DOHH2 (cell line): ENCODE measurements at regions not wholly inside any gene's neighbourhood (a gene's known extent, or its start where the extent isn't known, plus 50 kb on each side); places are given as distances from the start of the nearest gene placed in this dataset.

Experiments used
- EZH2phosphoT487 ChIP-seq: fragments of 200-600 bp; sonication (generic); IDR thresholded peaks from 2 replicates; pipeline ENCODE4 v1.6.1; 2017; ENCODE audit warnings: borderline replicate concordance, mild to moderate bottlenecking, antibody characterized with exemption, low read length, moderate library complexity, mixed read lengths
- TF ChIP-seq, protein P1 (sequence below): fragments of 200-600 bp; sonication (generic); IDR thresholded peaks from one replicate; pipeline ENCODE4 v1.5.1; 2014; ENCODE audit warnings: antibody characterized with exemption, mild to moderate bottlenecking, low read depth, low read length; ENCODE audit not compliant: poor library complexity, severe bottlenecking

DNA sequence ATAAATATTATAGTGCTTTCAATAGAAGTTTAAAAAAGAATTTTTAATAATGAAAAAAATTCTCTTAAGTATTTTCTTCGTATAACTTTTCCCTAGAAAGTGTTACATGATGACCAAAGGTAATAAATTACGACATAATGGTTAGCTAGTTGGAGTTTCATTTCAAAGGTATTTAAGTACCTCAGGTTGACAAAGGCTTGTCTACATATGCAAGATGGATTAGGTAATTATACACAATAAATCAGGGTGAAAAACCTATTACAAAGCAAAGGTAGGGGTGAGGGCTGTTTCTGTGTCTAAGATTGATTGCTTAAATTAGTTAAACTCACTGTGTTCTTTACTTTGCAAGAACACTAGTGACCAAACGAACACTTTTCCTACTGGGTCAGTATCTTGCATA is 508.5 kb upstream of the FAT1 start:
- TF ChIP-seq, protein P1, sequence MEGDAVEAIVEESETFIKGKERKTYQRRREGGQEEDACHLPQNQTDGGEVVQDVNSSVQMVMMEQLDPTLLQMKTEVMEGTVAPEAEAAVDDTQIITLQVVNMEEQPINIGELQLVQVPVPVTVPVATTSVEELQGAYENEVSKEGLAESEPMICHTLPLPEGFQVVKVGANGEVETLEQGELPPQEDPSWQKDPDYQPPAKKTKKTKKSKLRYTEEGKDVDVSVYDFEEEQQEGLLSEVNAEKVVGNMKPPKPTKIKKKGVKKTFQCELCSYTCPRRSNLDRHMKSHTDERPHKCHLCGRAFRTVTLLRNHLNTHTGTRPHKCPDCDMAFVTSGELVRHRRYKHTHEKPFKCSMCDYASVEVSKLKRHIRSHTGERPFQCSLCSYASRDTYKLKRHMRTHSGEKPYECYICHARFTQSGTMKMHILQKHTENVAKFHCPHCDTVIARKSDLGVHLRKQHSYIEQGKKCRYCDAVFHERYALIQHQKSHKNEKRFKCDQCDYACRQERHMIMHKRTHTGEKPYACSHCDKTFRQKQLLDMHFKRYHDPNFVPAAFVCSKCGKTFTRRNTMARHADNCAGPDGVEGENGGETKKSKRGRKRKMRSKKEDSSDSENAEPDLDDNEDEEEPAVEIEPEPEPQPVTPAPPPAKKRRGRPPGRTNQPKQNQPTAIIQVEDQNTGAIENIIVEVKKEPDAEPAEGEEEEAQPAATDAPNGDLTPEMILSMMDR, result no peak
- no peak for TF ChIP-seq EZH2phosphoT487
